Uterus (tissue), 2 donors: ENCODE measurements at regions not wholly inside any gene's neighbourhood (a gene's known extent, or its start where the extent isn't known, plus 50 kb on each side); places are given as distances from the start of the nearest gene placed in this dataset.

Source experiments
- CTCF ChIP-seq, 4 experiments: fragments of 200-600 bp in 2 of 4; fragments of 450-650 bp in 2 of 4; sonication (generic) in 2 of 4; IDR thresholded peaks; one replicate each; pipeline ENCODE4 v1.5.1; 2016 to 2019; ENCODE audit warnings: antibody characterized with exemption in 4 of 4, mild to moderate bottlenecking in 2 of 4, moderate library complexity in 1 of 4
- POLR2A ChIP-seq, 2 donors: fragments of 450-650 bp; IDR thresholded peaks; one replicate each; pipeline ENCODE4 v1.6.1; 2016; ENCODE audit warnings: antibody characterized with exemption in 2 of 2, mild to moderate bottlenecking in 1 of 2, moderate library complexity in 1 of 2

GRCh38 chr15:97576929-97577645, 383.4 kb upstream of the ARRDC4 start:
- TF ChIP-seq CTCF (IDR thresholded peaks at IDR 0.05) (no peak), POLR2A (IDR thresholded peaks at IDR 0.05) (no peak)
